ENCODE measurements at regions not wholly inside any gene's neighbourhood (a gene's known extent, or its start where the extent isn't known, plus 50 kb on each side); places are given as distances from the start of the nearest gene placed in this dataset.
"Not testable (repeated sequence)": the region's sequence is repeated elsewhere in the genome, so short reads cannot be mapped to it uniquely, and the experiment has no call there.

DNA sequence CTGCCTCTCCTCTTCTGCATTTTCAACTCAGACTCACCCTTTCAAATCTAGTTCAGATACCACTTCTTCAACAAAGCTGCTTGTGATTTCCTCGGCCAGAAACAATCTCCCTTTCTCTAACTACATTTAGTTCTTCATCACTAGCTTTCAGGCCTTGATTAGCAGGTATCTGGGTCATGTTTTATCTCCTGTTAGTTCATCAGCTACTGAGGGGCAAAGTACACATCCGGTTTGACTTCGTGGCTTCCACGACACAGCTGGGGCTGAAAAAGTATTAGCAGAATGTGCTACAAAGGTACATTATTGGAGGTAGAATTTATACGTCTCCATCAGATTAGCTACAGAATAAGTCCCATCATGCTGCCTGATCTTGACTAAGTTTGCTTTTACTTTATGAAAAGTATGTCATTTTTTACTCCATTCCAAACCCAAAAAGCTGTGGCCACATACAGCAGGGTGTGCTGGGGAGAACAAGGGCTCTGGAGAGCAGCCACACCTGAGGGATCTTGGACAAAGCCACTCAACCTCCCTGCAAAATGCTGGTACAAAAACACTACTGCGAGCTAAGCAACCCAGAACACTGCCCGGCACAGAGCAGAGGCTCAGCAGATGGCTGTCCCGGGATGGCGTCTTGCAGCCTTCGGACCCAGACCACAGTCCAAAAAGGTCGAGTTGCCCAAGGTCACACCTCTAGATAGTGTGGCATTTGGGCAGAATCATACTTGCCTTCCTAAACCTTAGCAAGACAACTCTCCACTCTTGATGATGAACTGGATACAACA lies 120.5 kb upstream of the PRKX start:
- not testable (repeated sequence) for TF ChIP-seq POLR2A (IDR thresholded peaks at IDR 0.05; ENCODE audit: low read depth, low read length)
- TF ChIP-seq, protein P1, sequence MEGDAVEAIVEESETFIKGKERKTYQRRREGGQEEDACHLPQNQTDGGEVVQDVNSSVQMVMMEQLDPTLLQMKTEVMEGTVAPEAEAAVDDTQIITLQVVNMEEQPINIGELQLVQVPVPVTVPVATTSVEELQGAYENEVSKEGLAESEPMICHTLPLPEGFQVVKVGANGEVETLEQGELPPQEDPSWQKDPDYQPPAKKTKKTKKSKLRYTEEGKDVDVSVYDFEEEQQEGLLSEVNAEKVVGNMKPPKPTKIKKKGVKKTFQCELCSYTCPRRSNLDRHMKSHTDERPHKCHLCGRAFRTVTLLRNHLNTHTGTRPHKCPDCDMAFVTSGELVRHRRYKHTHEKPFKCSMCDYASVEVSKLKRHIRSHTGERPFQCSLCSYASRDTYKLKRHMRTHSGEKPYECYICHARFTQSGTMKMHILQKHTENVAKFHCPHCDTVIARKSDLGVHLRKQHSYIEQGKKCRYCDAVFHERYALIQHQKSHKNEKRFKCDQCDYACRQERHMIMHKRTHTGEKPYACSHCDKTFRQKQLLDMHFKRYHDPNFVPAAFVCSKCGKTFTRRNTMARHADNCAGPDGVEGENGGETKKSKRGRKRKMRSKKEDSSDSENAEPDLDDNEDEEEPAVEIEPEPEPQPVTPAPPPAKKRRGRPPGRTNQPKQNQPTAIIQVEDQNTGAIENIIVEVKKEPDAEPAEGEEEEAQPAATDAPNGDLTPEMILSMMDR (IDR thresholded peaks at IDR 0.05; ENCODE audit: extremely low read depth in 1 of 2, insufficient read depth in 1 of 2, low read depth in 1 of 2, low read length in 2 of 2) = not testable (repeated sequence)
